HG03442 (cell line): ENCODE measurements at regions not wholly inside any gene's neighbourhood (a gene's known extent, or its start where the extent isn't known, plus 50 kb on each side); places are given as distances from the start of the nearest gene placed in this dataset.

ENCODE experiments used
- ATAC-seq: cut with Tn5 transposase; IDR thresholded peaks from one replicate; pipeline ENCODE4 v1.9.1; 2021; ENCODE audit warnings: mild to moderate bottlenecking, moderate library complexity; ENCODE audit not compliant: unreplicated experiment

GRCh38 chr6:39999006-39999867 lies 65.0 kb upstream of the MOCS1 start:
- no peak for ATAC-seq

- no peak for ATAC-seq
These were observed 63.9 kb upstream of the MOCS1 start for GRCh38 chr6:39998126-39998525.

GRCh38 chr6:39997101-39997635 lies 62.9 kb upstream of the MOCS1 start:
- ATAC-seq, result no peak

GRCh38 chr6:39995633-39996032 lies 61.4 kb upstream of the MOCS1 start:
- no peak for ATAC-seq

GRCh38 chr6:39992861-39993622 lies 58.8 kb upstream of the MOCS1 start:
- no peak for ATAC-seq
